Panc1 (cell line): ENCODE measurements at regions not wholly inside any gene's neighbourhood (a gene's known extent, or its start where the extent isn't known, plus 50 kb on each side); places are given as distances from the start of the nearest gene placed in this dataset.

Source experiments
- CTCF ChIP-seq: fragments of 450-650 bp; IDR thresholded peaks from 2 replicates; pipeline ENCODE4 v1.5.1; 2017; ENCODE audit warnings: mild to moderate bottlenecking
- POLR2AphosphoS5 ChIP-seq: IDR thresholded peaks from 2 replicates; pipeline ENCODE4 v1.6.1; 2012; ENCODE audit warnings: mild to moderate bottlenecking, low read depth, low read length, moderate library complexity

GRCh38 chr6:40054186-40054585 is 119.9 kb upstream of the MOCS1 start:
- no peak for TF ChIP-seq CTCF
- TF ChIP-seq POLR2AphosphoS5, result no peak
